ENCODE measurements at regions not wholly inside any gene's neighbourhood (a gene's known extent, or its start where the extent isn't known, plus 50 kb on each side); places are given as distances from the start of the nearest gene placed in this dataset.

DNA sequence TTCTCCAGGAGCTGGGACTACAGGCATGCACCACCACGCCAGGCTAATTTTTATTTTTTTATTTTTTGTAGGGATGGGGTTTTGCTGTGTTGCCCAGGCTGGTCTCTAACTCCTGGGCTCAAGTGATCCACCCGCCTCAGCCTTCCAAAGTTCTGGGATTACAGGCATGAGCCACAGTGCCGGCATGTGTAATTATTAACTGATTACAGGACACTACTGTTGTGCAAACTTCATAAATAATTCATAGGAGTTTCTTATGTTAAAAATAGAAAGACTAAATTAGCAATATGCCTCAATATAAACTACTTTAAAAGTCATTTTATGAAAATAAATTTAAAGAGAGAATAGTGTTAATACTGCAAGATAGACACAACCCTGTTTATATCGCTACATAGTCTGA is 221.9 kb downstream of the SNCA start:
- Mint-ChIP-seq H3K27ac (no peak overlapping the region), H3K9me3 (ENCODE audit: insufficient read depth) (no peaks in the 10 kb centered on the region), H3K4me3 (no peak overlapping the region), H3K4me1 (no peaks in the 10 kb centered on the region), H3K27me3 (no peaks in the 10 kb centered on the region)
- no peak for ATAC-seq (ENCODE audit: low read depth)
- Histone ChIP-seq H3K4me1 (ENCODE audit: control insufficient read depth in 2 of 2, insufficient read depth in 2 of 2, low read length in 2 of 2) (no peaks in the 10 kb centered on the region), H3K4me2 (replicated peaks; ENCODE audit: low read depth, low read length, poor library complexity, severe bottlenecking) (no peak overlapping the region), H3K27me3 (replicated peaks in 1 of 4; ENCODE audit: control extremely low read depth in 1 of 4, control insufficient read depth in 3 of 4, insufficient read depth in 4 of 4, low read length in 3 of 4) (no peaks in the 10 kb centered on the region), H3K27ac (ENCODE audit: low read length in 2 of 2) (no peak overlapping the region), H3K9ac (ENCODE audit: low read length) (no peak overlapping the region), H2AFZ (ENCODE audit: insufficient read depth, low read depth, low read length, poor library complexity, severe bottlenecking) (no peak overlapping the region), H3K79me2 (ENCODE audit: control insufficient read depth, insufficient read depth, low read length) (no peaks in the 10 kb centered on the region), H3K9me3 (ENCODE audit: control extremely low read depth in 1 of 3, control insufficient read depth in 2 of 3, insufficient read depth in 1 of 3, low read length in 2 of 3) (no peaks in the 10 kb centered on the region), H3K36me3 (replicated peaks in 1 of 2; ENCODE audit: control extremely low read depth in 1 of 2, control insufficient read depth in 1 of 2, extremely low read depth in 1 of 2, insufficient read depth in 2 of 2, low read length in 1 of 2) (no peaks in the 10 kb centered on the region), H4K20me1 (ENCODE audit: control insufficient read depth, insufficient read depth, low read length, poor library complexity, severe bottlenecking) (no peaks in the 10 kb centered on the region), H3K4me3 (ENCODE audit: control extremely low read depth in 1 of 5, extremely low read depth in 1 of 5, insufficient read depth in 1 of 5, low read depth in 2 of 5, low read length in 4 of 5) (no peak overlapping the region)
- ChIA-PET POLR2A (no interaction called here), CTCF (no interaction called here)
- TF ChIP-seq CTCF (IDR thresholded peaks at IDR 0.05): no peak
- TF ChIP-seq EZH2 (IDR thresholded peaks at IDR 0.05; ENCODE audit: borderline replicate concordance, insufficient read depth, low read depth, low read length, poor library complexity, severe bottlenecking): no peak
- no CpG with 5 or more reads among the region's 4 CpGs for WGBS (ENCODE audit: insufficient coverage)
- intact Hi-C loops (cut with micrococcal nuclease): no loop called here
- no peak for DNase-seq

GRCh38 chr4:89614155-89614554 is 222.8 kb downstream of the SNCA start:
- no peaks in the 10 kb centered on the region for H3K27me3 ChIP-seq (replicated peaks in 1 of 4; ENCODE audit: control extremely low read depth in 1 of 4, control insufficient read depth in 3 of 4, insufficient read depth in 4 of 4, low read length in 3 of 4)
- no peaks in the 10 kb centered on the region for H3K79me2 ChIP-seq (ENCODE audit: control insufficient read depth, insufficient read depth, low read length)
- Mint-ChIP-seq H3K4me3 (no peak overlapping the region), H3K4me1 (no peaks in the 10 kb centered on the region), H3K9me3 (ENCODE audit: insufficient read depth) (no peaks in the 10 kb centered on the region), H3K27me3 (no peaks in the 10 kb centered on the region), H3K27ac (no peak overlapping the region)
- TF ChIP-seq CTCF (IDR thresholded peaks at IDR 0.05): no peak
- no peak for TF ChIP-seq EZH2 (IDR thresholded peaks at IDR 0.05; ENCODE audit: borderline replicate concordance, insufficient read depth, low read depth, low read length, poor library complexity, severe bottlenecking)
- intact Hi-C loops (cut with micrococcal nuclease): no loop called here
- no peak overlapping the region for H3K27ac ChIP-seq (ENCODE audit: low read length in 2 of 2)
- ChIA-PET POLR2A (no interaction called here), CTCF (no interaction called here)
- H4K20me1 ChIP-seq (ENCODE audit: control insufficient read depth, insufficient read depth, low read length, poor library complexity, severe bottlenecking): no peaks in the 10 kb centered on the region
- DNase-seq (no peak), ATAC-seq (ENCODE audit: low read depth) (no peak)
- no peak overlapping the region for H3K9ac ChIP-seq (ENCODE audit: low read length)
- no peak overlapping the region for H3K4me2 ChIP-seq (replicated peaks; ENCODE audit: low read depth, low read length, poor library complexity, severe bottlenecking)
- no peaks in the 10 kb centered on the region for H3K36me3 ChIP-seq (replicated peaks in 1 of 2; ENCODE audit: control extremely low read depth in 1 of 2, control insufficient read depth in 1 of 2, extremely low read depth in 1 of 2, insufficient read depth in 2 of 2, low read length in 1 of 2)
- H3K9me3 ChIP-seq (ENCODE audit: control extremely low read depth in 1 of 3, control insufficient read depth in 2 of 3, insufficient read depth in 1 of 3, low read length in 2 of 3): no peaks in the 10 kb centered on the region
- no peak overlapping the region for H2AFZ ChIP-seq (ENCODE audit: insufficient read depth, low read depth, low read length, poor library complexity, severe bottlenecking)
- no peaks in the 10 kb centered on the region for H3K4me1 ChIP-seq (ENCODE audit: control insufficient read depth in 2 of 2, insufficient read depth in 2 of 2, low read length in 2 of 2)
- H3K4me3 ChIP-seq (ENCODE audit: control extremely low read depth in 1 of 5, extremely low read depth in 1 of 5, insufficient read depth in 1 of 5, low read depth in 2 of 5, low read length in 4 of 5): no peak overlapping the region
